K562 (cell line): ENCODE measurements at regions not wholly inside any gene's neighbourhood (a gene's known extent, or its start where the extent isn't known, plus 50 kb on each side); places are given as distances from the start of the nearest gene placed in this dataset.
A peak's percentile ranks its signal among the peaks of the same experiment; 100 is the strongest.

ENCODE experiments used
- ATAC-seq: fragments of 200-7000 bp; cut with Tn5 transposase; 3 replicates; pipeline ENCODE4 v1.9.1; 2020; ENCODE audit warnings: moderate library complexity
- BruUV-seq: library from RNA; stranded (reverse); fragments of 400-500 nt; replicated peaks from 2 replicates; lab custom pipeline; 2021; lab: Mats Ljungman, UMichigan
- CTCF ChIA-PET: fragments of 300-600 bp; formaldehyde crosslinking; extraction: SDS; loops from one replicate; lab custom pipeline; 2021; ENCODE audit warnings: low intra/inter-chr PET ratio; lab: Yijun Ruan, JAX
- POLR2A ChIA-PET: fragments of 300-600, 350-650 bp; sonication (Branson Sonifier 250); formaldehyde crosslinking; extraction: SDS; loops from one replicate; lab custom pipeline; 2021; ENCODE audit warnings: antibody characterized with exemption, inconsistent platforms; lab: Yijun Ruan, JAX
- DNase-seq, 4 experiments: peaks; one replicate each; pipeline versions ENCODE4 v3.0.0 to v3.0.0-alpha.2; 2011 to 2018; ENCODE audit warnings: low spot score in 3 of 4, mixed read lengths in 3 of 4; ENCODE audit errors: extremely low read depth in 1 of 4
- FAIRE-seq: peaks from 2 replicates; lab custom pipeline; 2011; peaks lifted over from hg19 to GRCh38; lab: Jason Lieb, UNC
- H2AFZ ChIP-seq: 2 replicates; pipeline ENCODE4 v1.6.0; 2011; ENCODE audit warnings: low read depth, low read length, control low read depth, inconsistent platforms
- H3K27ac ChIP-seq: fragments of 200-600 bp; 3 replicates; pipeline ENCODE4 v1.8.0; 2011; ENCODE audit warnings: low read depth, mild to moderate bottlenecking, control low read depth, inconsistent platforms, low read length, moderate library complexity, mixed read lengths; ENCODE audit errors: extremely low read depth
- H3K27me3 ChIP-seq, 2 experiments: fragments of 300-600 bp in 1 of 2; 2 replicates in 1 of 2; 3 replicates in 1 of 2; pipeline versions ENCODE4 v1.6.0 to v1.8.0; 2011; ENCODE audit warnings: inconsistent platforms in 2 of 2, low read length in 2 of 2, mild to moderate bottlenecking in 1 of 2, mixed read lengths in 1 of 2, moderate library complexity in 1 of 2; ENCODE audit not compliant: control insufficient read depth in 2 of 2, insufficient read depth in 2 of 2
- H3K36me3 ChIP-seq: fragments of 300-600 bp; 3 replicates; pipeline ENCODE4 v1.8.0; 2011; ENCODE audit warnings: mild to moderate bottlenecking, low read length, inconsistent platforms; ENCODE audit not compliant: control insufficient read depth, insufficient read depth
- H3K4me1 ChIP-seq, 2 experiments: fragments of 200-600 bp in 1 of 2; replicated peaks in 1 of 2; 2 replicates in 1 of 2; 3 replicates in 1 of 2; pipeline versions ENCODE4 v1.5.1 to v1.8.0; 2011; ENCODE audit warnings: inconsistent platforms in 2 of 2, low read length in 2 of 2, mild to moderate bottlenecking in 1 of 2, mixed read lengths in 1 of 2, moderate library complexity in 1 of 2; ENCODE audit not compliant: control insufficient read depth in 2 of 2, insufficient read depth in 2 of 2
- H3K4me2 ChIP-seq: 2 replicates; pipeline ENCODE4 v1.6.1; 2011; ENCODE audit warnings: low read length, control low read depth, inconsistent platforms, mixed read lengths; ENCODE audit not compliant: insufficient read depth
- H3K4me3 ChIP-seq: fragments of 200-600 bp; sonication (generic), shearing (Covaris generic); 2 replicates; pipeline ENCODE4 v1.5.1; 2016; ENCODE audit warnings: control low read depth, inconsistent platforms
- H3K79me2 ChIP-seq: fragments of 200-600 bp; 3 replicates; pipeline ENCODE4 v1.8.0; 2011; ENCODE audit warnings: low read length, inconsistent platforms; ENCODE audit not compliant: control insufficient read depth, insufficient read depth
- H3K9ac ChIP-seq, 2 experiments: 2 replicates each; pipeline versions ENCODE4 v1.6.0 to v1.6.1; 2011; ENCODE audit warnings: low read depth in 2 of 2, low read length in 2 of 2, control low read depth in 1 of 2, inconsistent platforms in 1 of 2, mild to moderate bottlenecking in 1 of 2, mixed read lengths in 1 of 2; ENCODE audit not compliant: insufficient read depth in 1 of 2
- H3K9me1 ChIP-seq: one replicate; pipeline ENCODE4 v1.6.0; 2011; ENCODE audit warnings: inconsistent platforms, mild to moderate bottlenecking, low read length, moderate library complexity; ENCODE audit not compliant: control insufficient read depth, insufficient read depth
- H3K9me3 ChIP-seq: replicated peaks from 2 replicates; pipeline ENCODE4 v1.5.1; 2011; ENCODE audit warnings: low read depth, low read length, inconsistent platforms; ENCODE audit not compliant: control insufficient read depth, insufficient read depth
- H4K20me1 ChIP-seq: replicated peaks from 2 replicates; pipeline ENCODE4 v1.6.1; 2011; ENCODE audit warnings: low read length, inconsistent platforms, mixed read lengths; ENCODE audit not compliant: control insufficient read depth, insufficient read depth
- CEBPB ChIP-seq: fragments of 450-650 bp; IDR thresholded peaks from 2 replicates; pipeline ENCODE4 v1.6.1; 2016; ENCODE audit warnings: missing genetic modification characterization, missing compliant biosample characterization
- CEBPG ChIP-seq, 3 experiments: fragments of 200-800 bp in 1 of 3; sonication (Bioruptor generic) in 1 of 3; sonication (generic) in 1 of 3; formaldehyde crosslinking in 1 of 3; IDR thresholded peaks in 2 of 3; conservative IDR thresholded peaks in 1 of 3; 2 replicates each; pipeline versions ENCODE4 v1.6.1 to v1.8.0; 2016 to 2022; ENCODE audit warnings: missing compliant biosample characterization in 2 of 3, missing genetic modification characterization in 2 of 3, mild to moderate bottlenecking in 1 of 3, missing genetic modification reagents in 1 of 3
- GTF2E2 ChIP-seq: fragments of 200-800 bp; sonication (Bioruptor generic); IDR thresholded peaks from 2 replicates; pipeline ENCODE4 v1.6.1; 2016; ENCODE audit warnings: missing genetic modification characterization, missing compliant biosample characterization
- PTRF ChIP-seq: fragments of 450-650 bp; IDR thresholded peaks from 2 replicates; pipeline ENCODE4 v1.6.1; 2016; ENCODE audit warnings: mild to moderate bottlenecking, missing genetic modification characterization, missing compliant biosample characterization
- SPI1 ChIP-seq: IDR thresholded peaks from 2 replicates; pipeline ENCODE4 v1.6.1; 2011; ENCODE audit warnings: low read depth, low read length, control low read depth, borderline replicate concordance
- WGBS: fragments of 100-300 bp; shearing (Covaris generic); methylation state at CpG from one replicate; pipeline ENCODE4 v1.1.6; 2016; ENCODE audit warnings: low coverage, mixed read lengths; ENCODE audit not compliant: insufficient coverage; ENCODE audit errors: missing lambda C conversion rate; 5-methylcytosine and 5-hydroxymethylcytosine counted together
- in situ Hi-C: fragments of 300-500 bp; cut with MboI; formaldehyde crosslinking; loops from 4 replicates; pipeline ENCODE4 v1.15.0; 2018; ENCODE audit warnings: inconsistent platforms, mixed read lengths
- intact Hi-C: fragments of 100-400 bp; cut with micrococcal nuclease; formaldehyde crosslinking; loops from 2 replicates; pipeline ENCODE4 v1.14.2; 2022

DNA sequence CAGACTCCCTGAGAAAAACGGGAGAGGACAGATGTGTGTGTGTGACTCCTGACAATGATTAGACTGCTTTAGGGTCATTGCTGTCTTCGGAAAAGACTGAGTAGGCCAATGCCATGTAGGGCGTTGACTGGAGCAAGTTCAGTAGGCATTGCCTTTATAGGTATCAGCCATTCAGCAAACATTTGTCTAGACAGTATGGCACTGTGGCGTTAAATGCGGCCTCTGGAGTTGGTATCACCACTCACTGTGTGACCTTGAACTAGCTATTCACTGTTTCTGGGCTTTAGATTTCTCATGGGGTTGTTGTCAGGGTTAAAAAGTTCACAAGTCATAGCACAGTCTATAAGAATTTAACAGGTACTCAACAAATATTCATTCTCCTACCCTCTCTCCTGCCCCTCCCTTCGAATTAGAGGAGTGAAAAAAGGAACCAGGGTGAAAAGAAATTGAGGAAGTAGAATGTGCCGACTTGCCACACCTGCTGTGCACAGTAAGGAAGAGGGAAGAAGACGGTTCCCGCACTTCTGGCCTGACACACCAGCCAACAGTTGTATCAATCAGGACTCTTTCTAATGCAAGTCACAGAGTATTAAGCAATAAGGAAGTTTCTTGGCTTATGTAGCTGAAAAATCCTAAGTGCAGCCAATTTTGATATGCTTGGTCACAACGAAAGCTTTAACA is 83.2 kb upstream of the PLAC8 start:
- no peak for DNase-seq
- Histone ChIP-seq H3K4me3 (no peak overlapping the region), H2AFZ (no peak overlapping the region), H3K9ac (no peak overlapping the region), H4K20me1 (no peaks in the 10 kb centered on the region), H3K9me3 (no peaks in the 10 kb centered on the region), H3K27ac (no peak overlapping the region), H3K27me3 (no peaks in the 10 kb centered on the region; a peak in 1 of 5 replicates), H3K36me3 (no peaks in the 10 kb centered on the region)
- BruUV-seq = no TSS peak
- in situ Hi-C loops (no loop called here), intact Hi-C loops (no loop called here)
- CTCF ChIA-PET = no interaction called here
- FAIRE-seq = no peak
- peak; percentile 75; the same call in 1 of the 2 replicates for TF ChIP-seq SPI1
- TF ChIP-seq CEBPB (tag) = peak; percentile 56
- TF ChIP-seq CEBPG (CRISPR knock-in tag; IDR thresholded peaks at IDR 0.05) = no peak
- peak; percentile 20 to 23; a peak in 2 of 4 replicates for TF ChIP-seq CEBPG (tag; conservative IDR thresholded peaks at IDR 0.05 in 1 of 2, IDR thresholded peaks at IDR 0.05 in 1 of 2)
- no peak for TF ChIP-seq PTRF
- no peak for TF ChIP-seq GTF2E2
- TF ChIP-seq, all 486 proteins: peak for 3
- peak; percentile 65 for ATAC-seq
- POLR2A ChIA-PET = interaction anchor here (0.8 kb wide), 1 partner anchor 117 kb away, joined by 3 read pairs; no protein-coding TSS in a partner anchor
- no peaks in the 10 kb centered on the region for H3K4me1 ChIP-seq
- H3K79me2 ChIP-seq = no peaks in the 10 kb centered on the region
- no peaks in the 10 kb centered on the region for H3K9me1 ChIP-seq
- H3K4me2 ChIP-seq = no peak overlapping the region
- 9% methylated on average over 10 of the region's 10 CpGs for WGBS
